HG02759 (cell line): ENCODE measurements at regions not wholly inside any gene's neighbourhood (a gene's known extent, or its start where the extent isn't known, plus 50 kb on each side); places are given as distances from the start of the nearest gene placed in this dataset.
"Not testable (repeated sequence)": the region's sequence is repeated elsewhere in the genome, so short reads cannot be mapped to it uniquely, and the experiment has no call there.

ENCODE experiments used
- ATAC-seq: cut with Tn5 transposase; IDR thresholded peaks from one replicate; pipeline ENCODE4 v1.9.1; 2021; ENCODE audit warnings: mild to moderate bottlenecking, moderate library complexity; ENCODE audit not compliant: unreplicated experiment

GRCh38 chr18:14342170-14342569, 201.2 kb downstream of the POTEC start:
- ATAC-seq: not testable (repeated sequence)

DNA sequence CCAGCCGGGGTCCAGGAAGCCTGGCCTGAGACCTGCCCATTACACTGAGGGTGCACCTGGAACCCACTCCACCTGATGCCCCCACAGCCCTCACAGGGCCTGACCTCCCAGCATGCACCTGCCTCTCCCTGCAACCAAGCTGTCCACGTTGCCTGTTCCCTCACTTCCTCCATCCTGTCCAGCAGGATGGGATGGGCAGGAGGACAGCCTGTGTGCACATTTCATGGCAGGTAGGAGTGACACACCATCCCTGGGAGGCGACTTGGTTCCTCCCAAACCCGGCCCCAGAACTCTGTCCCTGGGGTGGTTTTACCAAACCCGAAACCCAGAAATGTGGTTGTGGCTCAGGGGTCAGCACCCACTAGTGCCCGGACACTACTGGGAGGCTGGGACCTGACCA, 203.8 kb upstream of the ZNF519 start:
- not testable (repeated sequence) for ATAC-seq

GRCh38 chr18:14321217-14321616, 189.0 kb upstream of the ZNF519 start:
- not testable (repeated sequence) for ATAC-seq

GRCh38 chr18:14301255-14301654, 169.0 kb upstream of the ZNF519 start:
- not testable (repeated sequence) for ATAC-seq

DNA sequence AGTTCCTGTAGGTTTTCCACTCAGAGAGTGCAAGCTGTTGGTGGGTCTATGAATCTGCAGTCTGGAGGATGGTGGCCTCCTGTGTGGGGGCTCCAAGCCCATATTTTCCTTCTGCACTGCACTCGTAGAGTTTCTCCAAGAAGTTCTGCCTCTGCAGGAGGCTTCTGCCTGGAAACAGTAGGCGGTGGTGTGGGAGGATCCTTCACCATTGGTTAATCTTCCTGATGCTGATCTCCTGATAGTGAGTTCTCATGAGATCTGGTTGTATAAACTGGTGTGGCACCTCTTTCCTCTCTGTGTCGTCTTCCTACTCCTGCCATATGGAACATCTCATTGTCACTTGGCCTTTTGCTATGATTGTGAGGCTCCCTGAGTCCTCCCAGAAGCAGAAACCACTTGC, 162.8 kb upstream of the ZNF519 start:
- not testable (repeated sequence) for ATAC-seq

- ATAC-seq: no peak
These were observed 152.8 kb upstream of the ZNF519 start for GRCh38 chr18:14285053-14285452.

DNA sequence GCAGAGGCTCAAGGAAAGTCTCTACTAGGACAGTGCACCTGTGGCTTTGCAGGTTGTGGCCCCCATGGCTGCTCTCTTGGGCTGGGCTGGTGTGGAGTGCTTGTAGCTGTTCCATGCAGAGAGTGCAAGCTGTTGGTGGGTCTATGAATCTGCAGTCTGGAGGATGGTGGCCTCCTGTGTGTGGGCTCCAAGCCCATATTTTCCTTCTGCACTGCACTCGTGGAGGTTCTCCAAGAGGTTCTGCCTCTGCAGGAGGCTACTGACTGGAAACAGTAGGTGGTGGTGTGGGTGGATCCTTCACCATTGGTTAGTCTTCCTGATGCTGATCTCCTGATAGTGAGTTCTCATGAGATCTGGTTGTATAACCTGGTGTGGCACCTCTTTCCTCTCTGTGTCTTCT, 143.2 kb upstream of the ZNF519 start:
- not testable (repeated sequence) for ATAC-seq

DNA sequence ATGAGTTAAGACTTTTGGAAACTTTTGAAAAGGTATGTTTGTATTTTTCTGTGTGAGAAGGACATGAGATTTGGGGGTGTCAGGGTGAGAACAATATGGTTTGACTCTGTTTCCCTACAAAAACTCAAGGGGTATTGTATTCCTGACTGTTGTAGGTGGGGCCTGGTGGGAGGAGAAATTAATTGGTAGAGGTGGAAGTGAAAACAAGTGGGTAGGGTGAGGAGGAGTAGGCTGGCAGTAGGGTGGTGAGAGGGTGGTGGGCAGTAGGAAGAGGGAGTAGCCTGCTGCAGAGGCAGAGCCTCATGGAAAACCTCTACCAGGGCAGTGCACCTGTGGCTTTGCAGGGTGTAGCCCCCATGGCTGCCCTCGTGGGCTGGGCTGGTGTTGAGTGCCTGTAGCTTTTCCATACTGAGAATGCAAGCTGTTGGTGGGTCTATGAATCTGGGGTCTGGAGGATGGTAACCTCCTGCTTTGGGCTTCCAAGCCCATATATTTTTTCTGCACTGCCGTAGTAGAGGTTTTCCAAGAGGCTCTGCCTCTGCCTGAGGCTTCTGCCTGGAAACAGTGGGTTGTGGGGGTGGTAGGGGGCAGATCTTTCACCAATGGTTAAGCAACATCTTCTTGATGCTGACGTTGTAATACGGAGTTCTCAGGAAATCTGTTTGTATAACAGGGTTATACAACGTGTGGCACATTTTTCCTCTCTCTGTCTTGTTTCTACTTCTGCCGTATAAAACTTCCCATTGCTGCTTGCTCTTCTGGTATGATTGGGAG, 133.6 kb upstream of the ZNF519 start:
- not testable (repeated sequence) for ATAC-seq

DNA sequence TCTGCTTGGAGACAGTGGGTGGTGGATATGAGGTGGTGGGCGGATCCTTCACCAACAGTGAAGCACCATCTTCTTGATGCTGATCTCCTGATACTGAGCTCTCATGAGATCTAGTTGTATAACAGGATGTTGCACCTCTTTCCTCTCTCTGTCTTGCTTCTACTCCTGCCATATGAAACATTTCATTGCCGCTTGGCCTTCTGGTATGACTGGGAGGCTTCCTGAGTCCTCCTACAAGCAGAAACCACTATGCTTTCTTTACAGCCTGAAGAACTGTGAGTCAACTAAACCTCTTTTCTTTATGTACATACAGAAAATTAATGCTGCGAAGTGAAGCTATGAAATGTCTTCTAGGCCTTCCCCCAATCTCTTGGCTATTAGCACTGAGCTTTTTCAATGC, 130.6 kb upstream of the ZNF519 start:
- not testable (repeated sequence) for ATAC-seq

DNA sequence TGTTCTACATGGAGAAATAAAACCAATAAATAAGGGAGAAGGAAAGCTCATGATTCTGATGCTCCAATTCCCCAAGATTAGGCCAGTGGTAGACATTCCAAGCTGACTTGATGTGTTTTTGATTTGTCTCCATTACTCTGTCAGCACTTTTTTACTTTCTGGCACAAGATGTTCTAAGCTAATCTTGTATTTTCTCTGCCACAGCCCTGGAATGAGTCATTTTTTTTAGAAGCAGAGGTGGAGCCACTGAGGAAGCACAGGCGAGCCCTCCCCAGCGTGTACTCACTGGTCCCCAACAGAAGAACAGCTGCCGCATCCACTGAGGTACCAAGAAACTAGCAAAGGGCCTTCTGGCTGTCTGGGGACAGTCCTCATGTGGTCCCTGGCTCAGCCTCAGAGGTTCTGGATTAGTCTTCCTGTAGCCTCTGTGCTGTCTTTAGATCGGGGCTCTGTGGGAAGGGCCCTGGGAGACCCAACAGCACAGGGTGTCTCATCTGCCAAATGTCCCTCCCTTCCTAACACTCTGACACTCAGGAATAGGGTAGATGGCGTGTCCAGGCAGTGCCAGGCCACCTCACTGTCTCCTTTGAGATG, 117.9 kb upstream of the ZNF519 start:
- not testable (repeated sequence) for ATAC-seq

GRCh38 chr18:14239224-14239623, 107.0 kb upstream of the ZNF519 start:
- not testable (repeated sequence) for ATAC-seq

DNA sequence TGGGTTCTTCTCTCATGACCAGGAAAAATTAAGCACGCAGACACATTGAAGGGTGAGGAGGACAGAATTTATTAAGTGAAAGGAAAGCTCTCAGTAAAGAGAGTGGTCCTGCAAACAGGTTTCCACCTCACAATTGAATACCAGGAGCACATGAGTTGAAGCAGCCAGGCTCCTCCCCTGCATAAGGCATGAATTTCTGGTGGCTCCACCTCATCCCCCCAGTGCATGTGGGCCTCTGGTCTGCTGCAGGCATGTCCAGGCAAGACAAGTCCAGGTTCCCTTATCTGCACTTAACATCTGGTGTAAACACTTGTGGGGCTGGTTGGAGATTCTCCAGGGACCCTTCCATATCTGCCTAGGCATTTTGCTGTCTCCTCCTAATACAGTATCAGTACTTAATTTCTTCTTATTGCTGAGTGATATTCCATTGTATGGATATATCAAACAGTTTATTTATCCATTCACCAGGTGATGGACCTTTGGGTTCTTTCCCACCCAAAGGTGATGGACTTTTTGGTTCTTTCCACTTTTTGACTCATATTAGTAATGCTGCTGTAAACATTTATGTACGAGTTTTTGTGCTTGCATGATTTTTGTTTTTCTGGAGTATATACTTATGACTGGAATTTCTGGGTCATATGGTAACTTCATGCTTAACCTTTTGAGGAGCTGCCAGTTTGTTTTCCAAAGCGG, 104.3 kb upstream of the ZNF519 start:
- ATAC-seq: not testable (repeated sequence)

GRCh38 chr18:14225286-14225679, 93.0 kb upstream of the ZNF519 start:
- not testable (repeated sequence) for ATAC-seq

- ATAC-seq: not testable (repeated sequence)
These were observed 92.5 kb upstream of the ZNF519 start for GRCh38 chr18:14224551-14225285.

GRCh38 chr18:14223919-14224318, 91.7 kb upstream of the ZNF519 start:
- not testable (repeated sequence) for ATAC-seq

DNA sequence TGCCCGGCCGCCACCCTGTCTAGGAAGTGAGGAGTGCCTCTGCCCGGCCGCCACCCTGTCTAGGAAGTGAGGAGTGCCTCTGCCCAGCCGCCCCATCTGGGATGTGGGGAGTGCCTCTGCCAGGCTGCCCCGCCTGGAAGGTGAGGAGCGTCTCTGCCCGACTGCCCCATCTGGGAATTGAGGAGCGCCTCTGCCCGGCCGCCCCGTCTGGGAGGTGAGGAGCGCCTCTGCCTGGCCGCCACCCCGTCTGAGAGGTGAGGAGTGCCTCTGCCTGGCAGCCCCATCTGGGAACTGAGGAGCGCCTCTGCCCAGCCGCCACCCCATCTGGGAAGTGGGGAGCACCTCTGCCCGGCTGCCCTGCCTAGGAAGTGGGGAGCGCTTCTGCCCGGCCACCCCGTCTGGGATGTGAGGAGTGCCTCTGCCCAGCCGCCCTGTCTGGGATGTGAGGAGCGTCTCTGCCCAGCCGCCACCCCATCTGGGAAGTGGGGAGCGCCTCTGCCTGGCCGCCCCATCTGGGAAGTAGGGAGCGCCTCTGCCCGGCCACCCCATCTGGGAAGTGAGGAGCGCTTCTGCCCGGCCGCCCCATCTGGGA, 91.1 kb upstream of the ZNF519 start:
- ATAC-seq: not testable (repeated sequence)

- not testable (repeated sequence) for ATAC-seq
These were observed 90.4 kb upstream of the ZNF519 start for GRCh38 chr18:14222354-14223221.

DNA sequence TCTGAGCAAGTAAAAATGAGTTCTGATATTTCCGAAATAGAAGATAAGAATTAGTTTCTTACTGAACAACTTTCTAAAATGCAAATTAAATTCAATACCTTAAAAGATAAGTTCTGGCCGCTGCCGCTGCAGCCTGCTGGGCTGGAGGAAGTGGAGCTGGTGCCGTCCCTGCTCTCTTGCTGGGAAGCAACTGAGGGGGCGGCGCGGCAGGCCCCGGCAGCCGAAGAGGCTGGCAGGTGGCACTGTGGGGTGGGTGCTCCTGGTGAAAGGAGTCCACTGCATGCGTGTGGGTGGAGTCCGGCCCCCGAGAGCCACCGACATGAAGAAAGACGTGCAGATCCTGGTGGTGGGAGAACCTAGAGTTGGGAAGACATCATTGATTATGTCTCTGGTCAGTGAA, 89.5 kb upstream of the ZNF519 start:
- ATAC-seq: no peak

GRCh38 chr18:14215952-14216351, 83.7 kb upstream of the ZNF519 start:
- not testable (repeated sequence) for ATAC-seq

GRCh38 chr18:14203424-14203823, 71.2 kb upstream of the ZNF519 start:
- ATAC-seq: not testable (repeated sequence)
